ENCODE measurements at regions not wholly inside any gene's neighbourhood (a gene's known extent, or its start where the extent isn't known, plus 50 kb on each side); places are given as distances from the start of the nearest gene placed in this dataset.

DNA sequence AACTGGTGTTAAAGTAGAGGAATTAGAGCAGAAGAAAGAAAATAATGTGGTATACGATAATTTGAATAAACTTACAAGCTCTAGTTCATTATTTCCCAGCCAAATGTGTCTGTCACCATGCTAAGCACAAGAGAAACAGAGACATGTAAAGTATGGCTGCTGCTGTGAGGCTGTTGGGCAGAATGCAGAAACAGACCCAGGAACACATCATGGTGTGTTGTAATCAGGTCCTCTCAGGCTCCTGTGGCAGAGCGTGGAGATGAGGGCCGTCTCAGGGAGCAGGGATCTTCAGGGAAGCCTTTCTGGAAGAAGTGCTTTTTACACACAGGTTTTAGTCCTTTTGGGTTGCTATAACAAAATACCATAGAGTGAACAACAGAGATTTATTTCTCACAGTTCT is 710.7 kb upstream of the SGCG start (continued):
- TF ChIP-seq, protein P1, sequence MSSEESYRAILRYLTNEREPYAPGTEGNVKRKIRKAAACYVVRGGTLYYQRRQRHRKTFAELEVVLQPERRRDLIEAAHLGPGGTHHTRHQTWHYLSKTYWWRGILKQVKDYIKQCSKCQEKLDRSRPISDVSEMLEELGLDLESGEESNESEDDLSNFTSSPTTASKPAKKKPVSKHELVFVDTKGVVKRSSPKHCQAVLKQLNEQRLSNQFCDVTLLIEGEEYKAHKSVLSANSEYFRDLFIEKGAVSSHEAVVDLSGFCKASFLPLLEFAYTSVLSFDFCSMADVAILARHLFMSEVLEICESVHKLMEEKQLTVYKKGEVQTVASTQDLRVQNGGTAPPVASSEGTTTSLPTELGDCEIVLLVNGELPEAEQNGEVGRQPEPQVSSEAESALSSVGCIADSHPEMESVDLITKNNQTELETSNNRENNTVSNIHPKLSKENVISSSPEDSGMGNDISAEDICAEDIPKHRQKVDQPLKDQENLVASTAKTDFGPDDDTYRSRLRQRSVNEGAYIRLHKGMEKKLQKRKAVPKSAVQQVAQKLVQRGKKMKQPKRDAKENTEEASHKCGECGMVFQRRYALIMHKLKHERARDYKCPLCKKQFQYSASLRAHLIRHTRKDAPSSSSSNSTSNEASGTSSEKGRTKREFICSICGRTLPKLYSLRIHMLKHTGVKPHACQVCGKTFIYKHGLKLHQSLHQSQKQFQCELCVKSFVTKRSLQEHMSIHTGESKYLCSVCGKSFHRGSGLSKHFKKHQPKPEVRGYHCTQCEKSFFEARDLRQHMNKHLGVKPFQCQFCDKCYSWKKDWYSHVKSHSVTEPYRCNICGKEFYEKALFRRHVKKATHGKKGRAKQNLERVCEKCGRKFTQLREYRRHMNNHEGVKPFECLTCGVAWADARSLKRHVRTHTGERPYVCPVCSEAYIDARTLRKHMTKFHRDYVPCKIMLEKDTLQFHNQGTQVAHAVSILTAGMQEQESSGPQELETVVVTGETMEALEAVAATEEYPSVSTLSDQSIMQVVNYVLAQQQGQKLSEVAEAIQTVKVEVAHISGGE (CRISPR knock-in tag; IDR thresholded peaks at IDR 0.05): no peak

DNA sequence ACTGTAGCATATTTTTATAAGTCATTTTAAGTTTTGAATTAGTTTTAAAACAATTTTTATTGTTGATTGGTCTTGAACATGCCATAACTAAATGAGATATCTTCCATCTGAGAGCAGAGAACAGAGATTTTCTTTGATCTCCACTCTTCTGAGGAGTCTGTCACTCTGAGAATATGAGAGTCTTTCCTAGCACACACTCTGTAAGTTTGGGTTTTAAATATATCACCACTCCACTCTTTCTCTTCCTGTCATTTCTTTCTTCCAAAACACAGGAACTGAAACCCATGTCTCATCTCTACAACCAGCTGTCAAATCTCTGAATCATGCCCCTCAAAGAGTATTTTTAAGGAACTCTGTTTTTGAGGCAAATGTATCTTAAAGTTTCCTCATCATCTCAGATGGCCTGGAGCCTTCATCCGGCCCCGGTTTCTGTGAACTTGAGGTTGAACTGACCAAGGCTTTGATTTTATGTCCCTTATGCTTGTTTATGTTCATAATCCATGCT is 698.2 kb upstream of the SGCG start:
- Histone ChIP-seq H3K27me3 (ENCODE audit: control insufficient read depth in 2 of 2, insufficient read depth in 2 of 2, low read length in 2 of 2) (no peaks in the 10 kb centered on the region), H3K27ac (ENCODE audit: extremely low read depth, low read depth, low read length) (no peak overlapping the region), H3K4me2 (ENCODE audit: insufficient read depth, low read length) (no peak overlapping the region), H3K9me3 (replicated peaks; ENCODE audit: control insufficient read depth, insufficient read depth, low read depth, low read length) (no peaks in the 10 kb centered on the region), H3K4me3 (no peak overlapping the region), H2AFZ (ENCODE audit: low read depth, low read length) (no peak overlapping the region), H3K4me1 (replicated peaks in 1 of 2; ENCODE audit: control insufficient read depth in 2 of 2, insufficient read depth in 2 of 2, low read length in 2 of 2) (no peaks in the 10 kb centered on the region), H3K9ac (ENCODE audit: insufficient read depth in 1 of 2, low read depth in 2 of 2, low read length in 2 of 2) (no peak overlapping the region), H4K20me1 (replicated peaks; ENCODE audit: control insufficient read depth, insufficient read depth, low read length) (no peaks in the 10 kb centered on the region), H3K9me1 (ENCODE audit: control insufficient read depth, insufficient read depth, low read length) (no peaks in the 10 kb centered on the region), H3K79me2 (ENCODE audit: control insufficient read depth, insufficient read depth, low read length) (no peaks in the 10 kb centered on the region), H3K36me3 (ENCODE audit: control insufficient read depth, insufficient read depth, low read length) (no peaks in the 10 kb centered on the region)
- ChIA-PET CTCF (ENCODE audit: low intra/inter-chr PET ratio) (no interaction called here), POLR2A (no interaction called here)
- DNase-seq (ENCODE audit: extremely low read depth in 1 of 4, low spot score in 3 of 4) (no peak), FAIRE-seq (no peak), ATAC-seq (no peak)
- 2% methylated on average over 2 of the region's 2 CpGs for WGBS (ENCODE audit: insufficient coverage, low coverage, missing lambda C conversion rate)
- BruUV-seq (replicated peaks): no TSS peak
- intact Hi-C loops (cut with micrococcal nuclease): no loop called here
- in situ Hi-C loops (cut with MboI): no loop called here
- TF ChIP-seq, protein P2, sequence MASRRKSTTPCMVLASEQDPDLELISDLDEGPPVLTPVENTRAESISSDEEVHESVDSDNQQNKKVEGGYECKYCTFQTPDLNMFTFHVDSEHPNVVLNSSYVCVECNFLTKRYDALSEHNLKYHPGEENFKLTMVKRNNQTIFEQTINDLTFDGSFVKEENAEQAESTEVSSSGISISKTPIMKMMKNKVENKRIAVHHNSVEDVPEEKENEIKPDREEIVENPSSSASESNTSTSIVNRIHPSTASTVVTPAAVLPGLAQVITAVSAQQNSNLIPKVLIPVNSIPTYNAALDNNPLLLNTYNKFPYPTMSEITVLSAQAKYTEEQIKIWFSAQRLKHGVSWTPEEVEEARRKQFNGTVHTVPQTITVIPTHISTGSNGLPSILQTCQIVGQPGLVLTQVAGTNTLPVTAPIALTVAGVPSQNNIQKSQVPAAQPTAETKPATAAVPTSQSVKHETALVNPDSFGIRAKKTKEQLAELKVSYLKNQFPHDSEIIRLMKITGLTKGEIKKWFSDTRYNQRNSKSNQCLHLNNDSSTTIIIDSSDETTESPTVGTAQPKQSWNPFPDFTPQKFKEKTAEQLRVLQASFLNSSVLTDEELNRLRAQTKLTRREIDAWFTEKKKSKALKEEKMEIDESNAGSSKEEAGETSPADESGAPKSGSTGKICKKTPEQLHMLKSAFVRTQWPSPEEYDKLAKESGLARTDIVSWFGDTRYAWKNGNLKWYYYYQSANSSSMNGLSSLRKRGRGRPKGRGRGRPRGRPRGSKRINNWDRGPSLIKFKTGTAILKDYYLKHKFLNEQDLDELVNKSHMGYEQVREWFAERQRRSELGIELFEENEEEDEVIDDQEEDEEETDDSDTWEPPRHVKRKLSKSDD (conservative IDR thresholded peaks at IDR 0.05; ENCODE audit: low read length): no peak
- TF ChIP-seq, protein P3, sequence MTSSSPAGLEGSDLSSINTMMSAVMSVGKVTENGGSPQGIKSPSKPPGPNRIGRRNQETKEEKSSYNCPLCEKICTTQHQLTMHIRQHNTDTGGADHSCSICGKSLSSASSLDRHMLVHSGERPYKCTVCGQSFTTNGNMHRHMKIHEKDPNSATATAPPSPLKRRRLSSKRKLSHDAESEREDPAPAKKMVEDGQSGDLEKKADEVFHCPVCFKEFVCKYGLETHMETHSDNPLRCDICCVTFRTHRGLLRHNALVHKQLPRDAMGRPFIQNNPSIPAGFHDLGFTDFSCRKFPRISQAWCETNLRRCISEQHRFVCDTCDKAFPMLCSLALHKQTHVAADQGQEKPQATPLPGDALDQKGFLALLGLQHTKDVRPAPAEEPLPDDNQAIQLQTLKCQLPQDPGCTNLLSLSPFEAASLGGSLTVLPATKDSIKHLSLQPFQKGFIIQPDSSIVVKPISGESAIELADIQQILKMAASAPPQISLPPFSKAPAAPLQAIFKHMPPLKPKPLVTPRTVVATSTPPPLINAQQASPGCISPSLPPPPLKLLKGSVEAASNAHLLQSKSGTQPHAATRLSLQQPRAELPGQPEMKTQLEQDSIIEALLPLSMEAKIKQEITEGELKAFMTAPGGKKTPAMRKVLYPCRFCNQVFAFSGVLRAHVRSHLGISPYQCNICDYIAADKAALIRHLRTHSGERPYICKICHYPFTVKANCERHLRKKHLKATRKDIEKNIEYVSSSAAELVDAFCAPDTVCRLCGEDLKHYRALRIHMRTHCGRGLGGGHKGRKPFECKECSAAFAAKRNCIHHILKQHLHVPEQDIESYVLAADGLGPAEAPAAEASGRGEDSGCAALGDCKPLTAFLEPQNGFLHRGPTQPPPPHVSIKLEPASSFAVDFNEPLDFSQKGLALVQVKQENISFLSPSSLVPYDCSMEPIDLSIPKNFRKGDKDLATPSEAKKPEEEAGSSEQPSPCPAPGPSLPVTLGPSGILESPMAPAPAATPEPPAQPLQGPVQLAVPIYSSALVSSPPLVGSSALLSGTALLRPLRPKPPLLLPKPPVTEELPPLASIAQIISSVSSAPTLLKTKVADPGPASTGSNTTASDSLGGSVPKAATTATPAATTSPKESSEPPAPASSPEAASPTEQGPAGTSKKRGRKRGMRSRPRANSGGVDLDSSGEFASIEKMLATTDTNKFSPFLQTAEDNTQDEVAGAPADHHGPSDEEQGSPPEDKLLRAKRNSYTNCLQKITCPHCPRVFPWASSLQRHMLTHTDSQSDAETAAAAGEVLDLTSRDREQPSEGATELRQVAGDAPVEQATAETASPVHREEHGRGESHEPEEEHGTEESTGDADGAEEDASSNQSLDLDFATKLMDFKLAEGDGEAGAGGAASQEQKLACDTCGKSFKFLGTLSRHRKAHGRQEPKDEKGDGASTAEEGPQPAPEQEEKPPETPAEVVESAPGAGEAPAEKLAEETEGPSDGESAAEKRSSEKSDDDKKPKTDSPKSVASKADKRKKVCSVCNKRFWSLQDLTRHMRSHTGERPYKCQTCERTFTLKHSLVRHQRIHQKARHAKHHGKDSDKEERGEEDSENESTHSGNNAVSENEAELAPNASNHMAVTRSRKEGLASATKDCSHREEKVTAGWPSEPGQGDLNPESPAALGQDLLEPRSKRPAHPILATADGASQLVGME (CRISPR knock-in tag; IDR thresholded peaks at IDR 0.05): no peak
- TF ChIP-seq HSF4 (CRISPR knock-in tag; IDR thresholded peaks at IDR 0.05; ENCODE audit: borderline replicate concordance) (no peak), STAT5B (CRISPR knock-in tag; IDR thresholded peaks at IDR 0.05) (no peak), ZNF41 (CRISPR knock-in tag; conservative IDR thresholded peaks at IDR 0.05) (no peak), SRSF3 (IDR thresholded peaks at IDR 0.05; ENCODE audit: insufficient read depth, low read length) (no peak), FOXK2 (conservative IDR thresholded peaks at IDR 0.05 in 1 of 2, IDR thresholded peaks at IDR 0.05 in 1 of 2; ENCODE audit: low read depth in 2 of 2) (no peak)
